Epidermal melanocyte (primary cell): ENCODE measurements at regions not wholly inside any gene's neighbourhood (a gene's known extent, or its start where the extent isn't known, plus 50 kb on each side); places are given as distances from the start of the nearest gene placed in this dataset.

Source experiments
- DNase-seq: peaks from one replicate; pipeline ENCODE4 v3.0.0; 2011; ENCODE audit warnings: low spot score; ENCODE audit not compliant: insufficient read length

GRCh38 chr1:82994616-82995263, 1004.2 kb downstream of the TTLL7 start:
- no peak for DNase-seq

- no peak for DNase-seq
These were observed 1007.4 kb downstream of the TTLL7 start for GRCh38 chr1:82991569-82991968.

GRCh38 chr1:82979593-82980236, 1019.2 kb downstream of the TTLL7 start:
- no peak for DNase-seq

- no peak for DNase-seq
These were observed 1020.2 kb downstream of the TTLL7 start for GRCh38 chr1:82978461-82979324.

- no peak for DNase-seq
These were observed 1025.9 kb downstream of the TTLL7 start for GRCh38 chr1:82972841-82973553.

- no peak for DNase-seq
These were observed 1029.6 kb downstream of the TTLL7 start for GRCh38 chr1:82969340-82969739.

- no peak for DNase-seq
These were observed 1036.3 kb downstream of the TTLL7 start for GRCh38 chr1:82962658-82963057.

- DNase-seq = peak; percentile 80
These were observed 1048.2 kb downstream of the TTLL7 start for GRCh38 chr1:82950606-82951200.

GRCh38 chr1:82948386-82948785, 1050.5 kb downstream of the TTLL7 start:
- DNase-seq = no peak

- no peak for DNase-seq
These were observed 1051.7 kb downstream of the TTLL7 start for GRCh38 chr1:82947278-82947677.

- DNase-seq = no peak
These were observed 1052.8 kb downstream of the TTLL7 start for GRCh38 chr1:82946096-82946605.

GRCh38 chr1:82944822-82945221, 1054.1 kb downstream of the TTLL7 start:
- no peak for DNase-seq

GRCh38 chr1:82934074-82934473, 1064.9 kb downstream of the TTLL7 start:
- no peak for DNase-seq

- DNase-seq = no peak
These were observed 1066.2 kb downstream of the TTLL7 start for GRCh38 chr1:82932727-82933126.

- DNase-seq = no peak
These were observed 1066.7 kb downstream of the TTLL7 start for GRCh38 chr1:82932207-82932606.

GRCh38 chr1:82931006-82931405, 1067.9 kb downstream of the TTLL7 start:
- no peak for DNase-seq

GRCh38 chr1:82927753-82928152, 1071.2 kb downstream of the TTLL7 start:
- no peak for DNase-seq

GRCh38 chr1:82924666-82925065, 1074.3 kb downstream of the TTLL7 start:
- DNase-seq = no peak

- no peak for DNase-seq
These were observed 1075.0 kb downstream of the TTLL7 start for GRCh38 chr1:82923931-82924330.

GRCh38 chr1:82921759-82922158, 1077.2 kb downstream of the TTLL7 start:
- DNase-seq = no peak
